ENCODE measurements at regions not wholly inside any gene's neighbourhood (a gene's known extent, or its start where the extent isn't known, plus 50 kb on each side); places are given as distances from the start of the nearest gene placed in this dataset.
A peak's percentile ranks its signal among the peaks of the same experiment; 100 is the strongest.

- H4K5ac ChIP-seq (ENCODE audit: insufficient read length, low read depth, low read length): no peak overlapping the region
- H3K23me2 ChIP-seq (ENCODE audit: low read depth, low read length): no peaks in the 10 kb centered on the region
- H3K23ac ChIP-seq (ENCODE audit: insufficient read length): no peak overlapping the region
- no peak overlapping the region for H4K8ac ChIP-seq (ENCODE audit: extremely low read depth, insufficient read depth, low read length)
- CTCF ChIA-PET (ENCODE audit: partially characterized antibody): no interaction called here
- H3K4ac ChIP-seq (replicated peaks; ENCODE audit: insufficient read length, low read depth, low read length): no peak overlapping the region
- H3K9ac ChIP-seq (replicated peaks in 1 of 4; ENCODE audit: extremely low read depth in 1 of 4, low read depth in 3 of 4, low read length in 3 of 4): no peak overlapping the region
- H2BK5ac ChIP-seq (ENCODE audit: low read depth, low read length): no peak overlapping the region
- POLR2A ChIA-PET (ENCODE audit: partially characterized antibody): no interaction called here
- no peak overlapping the region for H2BK20ac ChIP-seq (ENCODE audit: low read length)
- TF ChIP-seq JUND (IDR thresholded peaks at IDR 0.05; ENCODE audit: low read length) (no peak), SP2 (IDR thresholded peaks at IDR 0.05; ENCODE audit: low read length) (no peak), ATF3 (IDR thresholded peaks at IDR 0.05; ENCODE audit: insufficient read depth, low read depth, low read length) (no peak), RAD21 (IDR thresholded peaks at IDR 0.05 in 1 of 2, conservative IDR thresholded peaks at IDR 0.05 in 1 of 2; ENCODE audit: low read depth in 2 of 2, low read length in 2 of 2) (no peak), POU5F1 (IDR thresholded peaks at IDR 0.05; ENCODE audit: low read depth, low read length) (no peak), EP300 (IDR thresholded peaks at IDR 0.05; ENCODE audit: borderline replicate concordance in 1 of 2, low read depth in 2 of 2, low read length in 2 of 2) (no peak), RBBP5 (IDR thresholded peaks at IDR 0.05; ENCODE audit: borderline replicate concordance, low read depth, low read length) (no peak), CBX5 (IDR thresholded peaks at IDR 0.05; ENCODE audit: low read depth, low read length) (no peak), NANOG (IDR thresholded peaks at IDR 0.05; ENCODE audit: insufficient read depth, low read depth, low read length, poor library complexity, severe bottlenecking) (no peak), PHF8 (conservative IDR thresholded peaks at IDR 0.05; ENCODE audit: low read depth, low read length) (no peak), POLR2A (IDR thresholded peaks at IDR 0.05; ENCODE audit: control extremely low read depth in 1 of 2, low read depth in 2 of 2, low read length in 2 of 2) (no peak)
- H2AK5ac ChIP-seq (ENCODE audit: low read depth, low read length): no peak overlapping the region
- no peak overlapping the region for H3K4me3 ChIP-seq (ENCODE audit: extremely low read depth in 1 of 4, insufficient read depth in 2 of 4, low read depth in 3 of 4, low read length in 4 of 4)
- H3K27me3 ChIP-seq (replicated peaks in 1 of 4; ENCODE audit: control insufficient read depth in 3 of 4, extremely low read depth in 1 of 4, insufficient read depth in 3 of 4, low read length in 3 of 4): no peaks in the 10 kb centered on the region
- H3K14ac ChIP-seq (ENCODE audit: insufficient read length): no peak overlapping the region
- 100% methylated on average over 1 of the region's 1 CpG; no CpG with 5 or more reads in 1 of the 2 experiments for WGBS, 2 experiments (ENCODE audit: extremely low coverage in 1 of 2, insufficient coverage in 1 of 2, insufficient read length in 1 of 2, insufficient replicate concordance in 2 of 2, low coverage in 1 of 2, low lambda C conversion rate in 2 of 2, missing lambda C conversion rate in 1 of 2)
- no peak overlapping the region for H2BK120ac ChIP-seq (replicated peaks; ENCODE audit: low read depth, low read length)
- H3K27ac ChIP-seq (ENCODE audit: low read depth, low read length): no peak overlapping the region
- H2BK12ac ChIP-seq (ENCODE audit: low read depth, low read length): no peak overlapping the region
- no peaks in the 10 kb centered on the region for H4K20me1 ChIP-seq (replicated peaks in 1 of 2; ENCODE audit: control insufficient read depth in 1 of 2, insufficient read depth in 2 of 2, low read length in 2 of 2)
- H3K56ac ChIP-seq (replicated peaks; ENCODE audit: insufficient read length, low read depth, low read length): no peak overlapping the region
- H3K36me3 ChIP-seq (ENCODE audit: control insufficient read depth in 2 of 4, insufficient read depth in 4 of 4, low read length in 3 of 4): no peaks in the 10 kb centered on the region
- H3K4me2 ChIP-seq (ENCODE audit: insufficient read depth in 1 of 2, low read depth in 2 of 2, low read length in 2 of 2): no peak overlapping the region
- H2AFZ ChIP-seq (ENCODE audit: low read length): no peak overlapping the region
- H3K9me3 ChIP-seq (ENCODE audit: insufficient read depth in 2 of 2, low read depth in 1 of 2, low read length in 1 of 2): peaks cover 0 to 6% of the 10 kb centered on the region in 2 experiments; a peak in 1 of 4 replicates
- DNase-seq (ENCODE audit: low read depth in 1 of 2, low spot score in 2 of 2) (no peak), FAIRE-seq (no peak)
- H2BK15ac ChIP-seq (ENCODE audit: low read length): 0 out of 2 replicates have a peak overlapping the region, but pooled peaks have one; percentile 49
- no peak overlapping the region for H4K91ac ChIP-seq (replicated peaks; ENCODE audit: insufficient read length, low read length)
- no peaks in the 10 kb centered on the region for H3K4me1 ChIP-seq (replicated peaks in 1 of 4; ENCODE audit: control insufficient read depth in 3 of 4, insufficient read depth in 4 of 4, low read length in 3 of 4)
- no peaks in the 10 kb centered on the region for H3K79me2 ChIP-seq (ENCODE audit: control insufficient read depth in 1 of 2, insufficient read depth in 2 of 2, low read length in 2 of 2)
- H3K18ac ChIP-seq (ENCODE audit: extremely low read depth, low read length): no peak overlapping the region
- H3K79me1 ChIP-seq (ENCODE audit: low read depth, low read length): no peaks in the 10 kb centered on the region
Measured at GRCh38 chr7:46664453-46664852, 743.4 kb upstream of the IGFBP3 start.

Measured in H1 (cell line).